GM21825 (cell line): ENCODE measurements at regions not wholly inside any gene's neighbourhood (a gene's known extent, or its start where the extent isn't known, plus 50 kb on each side); places are given as distances from the start of the nearest gene placed in this dataset.

ENCODE experiments used
- ATAC-seq: cut with Tn5 transposase; IDR thresholded peaks from one replicate; pipeline ENCODE4 v1.9.1; 2021; ENCODE audit warnings: mild to moderate bottlenecking, moderate library complexity; ENCODE audit not compliant: unreplicated experiment

GRCh38 chr4:34615315-34615714 is 1629.0 kb downstream of the ARAP2 start:
- ATAC-seq = no peak

DNA sequence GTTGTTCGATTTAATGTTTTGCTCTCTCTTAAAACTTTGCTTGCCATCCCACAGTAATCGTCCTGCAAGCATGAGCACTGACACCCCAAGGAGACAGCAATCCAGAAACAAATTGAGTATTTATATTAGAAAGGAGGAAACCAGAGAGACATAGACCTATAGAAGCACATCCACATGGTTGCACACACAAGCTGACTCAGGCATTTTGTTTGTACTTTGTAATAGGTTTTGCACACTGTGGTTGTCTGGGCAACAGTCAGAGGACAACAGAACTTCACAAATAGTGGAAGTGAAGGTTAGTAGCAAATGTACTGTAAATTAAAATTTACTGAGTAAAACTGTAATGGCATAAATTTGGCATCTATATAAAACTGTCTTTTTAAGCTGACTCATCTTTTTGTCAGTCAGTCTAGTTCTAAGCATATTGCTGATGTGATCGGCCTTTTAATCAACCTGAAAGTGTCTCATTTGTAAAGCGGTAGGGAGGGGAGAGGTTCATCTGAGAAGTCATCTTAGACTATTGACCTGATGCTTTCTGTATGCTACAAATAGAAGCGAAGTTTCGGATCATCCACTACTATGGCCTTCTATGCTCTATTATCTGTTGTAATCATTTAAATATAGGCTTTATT is 1624.7 kb downstream of the ARAP2 start:
- ATAC-seq = no peak

- ATAC-seq = no peak
Observed at GRCh38 chr4:34628471-34628870, 1615.8 kb downstream of the ARAP2 start.

DNA sequence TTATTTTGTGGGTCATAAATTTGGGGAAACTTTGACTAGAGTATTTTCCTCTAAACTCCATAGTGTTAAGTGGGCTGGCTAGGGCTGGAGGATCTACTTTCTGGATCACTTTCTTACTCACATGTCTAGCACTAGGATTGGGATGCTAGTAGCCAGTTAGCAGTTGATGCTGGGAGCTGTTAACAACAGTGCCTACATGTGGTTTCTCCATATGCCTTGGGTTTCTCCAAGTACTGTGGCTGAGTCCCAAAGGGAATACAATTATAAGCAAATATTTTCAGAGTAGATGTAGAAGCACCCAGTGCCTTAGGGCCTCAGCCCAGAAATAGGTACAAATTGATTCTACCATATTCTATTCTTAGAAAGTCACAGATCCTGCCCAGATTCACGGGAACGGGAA is 1614.9 kb downstream of the ARAP2 start:
- ATAC-seq = no peak

- no peak for ATAC-seq
Observed at GRCh38 chr4:34633241-34633640, 1611.1 kb downstream of the ARAP2 start.

DNA sequence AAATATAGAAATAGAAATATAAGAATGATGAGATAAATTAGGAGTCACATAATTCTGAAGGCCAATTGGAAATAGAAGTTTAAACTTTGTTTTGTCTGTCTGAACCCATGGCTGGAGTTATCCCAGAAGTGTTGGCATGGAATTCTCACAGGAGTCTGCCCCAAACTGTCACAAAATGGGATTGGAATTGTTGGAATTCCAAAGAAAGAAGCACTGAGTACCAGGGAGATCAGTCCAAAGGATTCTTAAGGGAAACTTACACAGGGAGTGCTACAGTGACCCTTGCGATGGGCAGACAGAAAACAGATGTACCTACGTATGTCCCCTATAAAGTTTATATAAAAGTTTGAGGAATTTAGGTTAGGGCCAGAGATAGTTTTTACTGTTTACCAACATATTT is 1607.7 kb downstream of the ARAP2 start:
- no peak for ATAC-seq

GRCh38 chr4:34643476-34643875 is 1600.8 kb downstream of the ARAP2 start:
- no peak for ATAC-seq

GRCh38 chr4:34644579-34645115 is 1599.7 kb downstream of the ARAP2 start:
- ATAC-seq = no peak

DNA sequence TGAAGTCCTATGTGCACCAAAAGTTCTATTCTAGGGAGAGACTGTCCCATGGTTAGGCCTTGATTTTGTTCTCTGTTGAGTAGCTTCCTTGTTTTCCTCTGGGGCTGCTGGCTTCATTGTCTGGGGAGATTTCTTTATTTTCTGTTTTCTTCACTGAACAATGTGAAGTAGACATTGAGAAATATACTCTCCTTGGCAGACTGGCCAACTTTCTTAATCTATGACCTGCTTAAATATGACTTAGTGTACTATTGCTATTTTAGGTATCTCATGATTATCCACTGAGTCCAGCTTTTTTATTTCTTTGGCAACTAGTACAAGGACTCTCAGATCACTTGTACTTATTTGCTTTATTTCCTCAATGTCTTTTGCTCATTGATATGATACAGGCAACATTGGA is 1594.6 kb downstream of the ARAP2 start:
- ATAC-seq = no peak

GRCh38 chr4:34664051-34664450 is 1580.3 kb downstream of the ARAP2 start:
- ATAC-seq = no peak

DNA sequence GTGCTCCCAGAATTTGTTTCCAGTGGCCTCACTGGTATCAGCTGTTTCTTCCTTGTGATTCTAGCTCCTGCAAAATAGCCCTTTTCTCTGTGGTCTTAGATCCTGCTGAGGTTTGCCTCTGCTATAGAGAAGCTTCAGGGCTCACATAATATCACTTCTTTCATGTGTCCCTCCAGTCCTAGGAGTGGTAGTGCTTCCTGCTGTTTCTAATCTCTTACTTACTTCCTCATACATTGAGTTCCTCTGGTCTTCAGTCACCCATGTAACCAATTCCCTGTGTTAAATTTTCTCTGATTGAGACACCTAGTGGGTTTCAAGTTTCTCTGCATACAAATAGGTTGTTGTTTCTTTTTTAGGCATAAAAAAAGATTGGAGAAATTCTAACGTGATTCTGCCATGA is 1567.9 kb downstream of the ARAP2 start:
- no peak for ATAC-seq

DNA sequence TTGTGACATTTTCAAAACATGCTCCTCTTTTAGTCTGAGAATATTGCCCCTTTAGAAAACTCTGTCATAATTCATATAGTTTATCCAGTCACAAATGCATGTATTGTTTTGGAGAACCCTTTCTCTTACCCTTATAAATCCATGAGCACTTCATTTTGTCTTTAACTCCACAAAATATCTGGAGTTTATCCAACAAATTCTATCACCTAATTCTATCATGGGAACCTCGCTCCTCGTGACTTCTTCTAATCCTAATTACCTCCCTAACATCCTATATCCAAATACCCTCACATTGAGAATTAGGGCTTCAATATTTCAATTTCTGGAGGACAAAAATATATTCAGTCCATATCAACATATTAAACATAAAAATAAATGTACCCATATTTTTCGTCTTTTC is 1565.9 kb downstream of the ARAP2 start:
- no peak for ATAC-seq

DNA sequence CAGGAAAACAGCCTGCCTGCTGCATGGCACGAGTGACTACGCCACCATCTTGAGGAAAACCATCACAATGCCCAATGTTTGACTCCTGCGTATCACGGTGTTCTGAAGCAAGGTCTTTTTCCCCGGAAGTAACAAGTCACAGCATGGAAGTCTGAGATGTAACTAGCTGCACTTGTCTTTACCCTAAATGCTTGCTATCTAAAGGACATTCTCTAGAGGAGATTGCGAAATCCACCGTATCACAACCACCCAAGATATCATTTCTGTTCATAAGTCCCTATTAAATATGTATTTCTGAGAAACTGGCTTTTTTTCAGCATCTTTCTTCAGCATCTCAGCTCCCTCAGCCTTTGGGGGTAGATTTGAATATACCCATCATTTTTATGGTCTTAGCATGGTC is 1565.1 kb downstream of the ARAP2 start:
- no peak for ATAC-seq

DNA sequence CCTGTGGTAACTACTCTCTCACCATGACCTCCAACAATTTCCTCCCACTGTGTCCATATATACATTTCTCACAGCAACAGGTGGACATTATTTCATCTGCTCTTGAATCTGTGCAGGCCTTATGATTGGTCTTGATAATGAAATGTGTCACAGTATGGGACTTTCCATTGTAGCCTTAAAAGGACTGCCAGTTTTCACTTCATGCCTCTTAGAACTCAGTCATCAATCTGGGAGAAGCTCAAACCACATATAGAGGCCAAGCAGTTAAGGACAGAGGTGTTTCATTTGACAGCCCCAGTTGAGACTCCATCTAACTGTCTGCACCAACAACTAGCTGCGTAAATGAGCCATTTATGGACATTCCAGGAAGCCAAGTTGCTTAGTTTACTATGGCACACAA is 1534.8 kb downstream of the ARAP2 start:
- no peak for ATAC-seq

DNA sequence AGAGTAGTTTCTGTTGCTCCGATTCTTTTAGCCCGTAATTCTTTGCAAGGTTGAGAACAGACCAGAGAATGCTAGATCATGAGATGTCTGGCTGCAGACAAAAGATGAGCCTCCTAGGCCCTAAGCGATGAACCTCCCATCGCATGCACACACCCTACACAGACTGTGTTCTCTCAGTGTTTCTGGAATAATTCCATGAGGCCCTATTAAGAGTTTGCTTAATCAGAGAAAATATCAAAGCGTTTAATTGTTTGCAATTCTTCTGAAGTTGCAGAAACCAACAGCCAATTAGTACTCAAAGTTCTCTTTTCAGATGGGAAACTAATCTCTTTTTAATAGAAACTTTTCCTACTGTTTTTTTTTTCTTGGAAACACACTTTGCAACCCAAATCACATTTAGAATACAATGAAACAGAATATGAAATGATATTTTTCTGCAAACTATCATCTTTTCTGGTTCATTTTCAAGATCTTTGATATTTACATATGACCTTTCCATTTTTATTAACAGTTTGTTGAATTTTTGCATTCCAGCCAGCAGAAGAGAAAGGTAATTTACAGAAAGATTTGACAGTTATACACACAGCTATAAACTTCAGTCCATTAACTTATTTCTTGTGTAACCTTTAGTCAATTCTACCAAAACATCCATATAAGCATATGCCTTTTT is 1525.6 kb downstream of the ARAP2 start:
- no peak for ATAC-seq

DNA sequence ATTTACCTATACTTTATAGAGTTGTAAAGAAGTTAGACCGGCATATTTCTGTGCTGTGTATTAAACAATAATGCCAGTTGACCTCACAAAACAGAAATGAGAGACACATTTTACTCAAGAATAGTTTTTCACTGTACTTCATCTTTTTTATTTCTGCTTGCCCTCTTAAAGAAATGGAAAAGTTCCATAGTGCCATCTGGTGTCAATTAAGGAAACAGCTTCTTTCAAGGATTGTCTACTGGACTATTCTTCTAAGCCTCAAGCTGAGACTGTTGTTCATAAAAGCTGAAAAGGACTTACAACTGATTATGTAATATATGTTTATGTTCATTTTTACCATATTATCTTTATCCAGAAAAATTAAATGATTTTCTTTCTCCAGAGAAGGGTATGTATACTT is 1523.7 kb downstream of the ARAP2 start:
- ATAC-seq = no peak

- no peak for ATAC-seq
Observed at GRCh38 chr4:34721835-34722234, 1522.5 kb downstream of the ARAP2 start.

DNA sequence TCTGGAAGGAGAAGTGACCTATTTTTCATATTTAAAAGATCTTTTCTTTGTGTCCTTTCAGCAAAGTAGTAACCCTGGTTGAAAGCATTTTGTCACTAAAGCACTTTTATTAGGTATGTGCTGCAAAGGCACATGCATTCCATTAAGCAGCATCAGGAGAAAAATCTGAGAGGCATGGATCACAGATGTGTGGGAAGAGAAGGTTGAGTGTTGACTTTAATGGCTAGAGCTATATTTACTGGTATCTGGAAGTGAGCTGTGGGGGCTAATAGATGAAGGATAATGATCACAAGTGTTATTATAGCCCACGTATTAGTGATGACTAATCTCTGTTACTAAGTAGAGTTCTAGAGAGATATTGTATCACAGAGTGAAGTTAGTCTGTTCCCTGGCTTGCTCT is 1520.7 kb downstream of the ARAP2 start:
- ATAC-seq = no peak

DNA sequence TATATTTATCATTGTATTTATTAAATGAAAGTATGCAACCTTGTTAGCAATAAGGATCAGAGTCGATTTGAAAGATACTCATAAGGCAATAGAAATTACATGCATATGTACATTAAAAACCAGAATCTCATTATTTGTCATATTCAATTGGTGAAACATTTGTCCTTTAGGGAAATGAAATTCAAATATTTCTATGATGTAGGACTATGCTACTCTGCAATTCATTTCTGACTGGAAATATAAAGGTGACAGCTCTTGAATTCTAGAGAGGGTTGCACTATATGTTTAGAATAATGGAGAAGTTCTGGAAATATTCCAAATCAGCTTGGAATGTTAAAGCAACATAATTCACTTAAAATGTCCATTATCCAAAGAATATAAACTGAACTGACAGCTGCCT is 1519.8 kb downstream of the ARAP2 start:
- no peak for ATAC-seq

- ATAC-seq = no peak
Observed at GRCh38 chr4:34731070-34731469, 1513.2 kb downstream of the ARAP2 start.

DNA sequence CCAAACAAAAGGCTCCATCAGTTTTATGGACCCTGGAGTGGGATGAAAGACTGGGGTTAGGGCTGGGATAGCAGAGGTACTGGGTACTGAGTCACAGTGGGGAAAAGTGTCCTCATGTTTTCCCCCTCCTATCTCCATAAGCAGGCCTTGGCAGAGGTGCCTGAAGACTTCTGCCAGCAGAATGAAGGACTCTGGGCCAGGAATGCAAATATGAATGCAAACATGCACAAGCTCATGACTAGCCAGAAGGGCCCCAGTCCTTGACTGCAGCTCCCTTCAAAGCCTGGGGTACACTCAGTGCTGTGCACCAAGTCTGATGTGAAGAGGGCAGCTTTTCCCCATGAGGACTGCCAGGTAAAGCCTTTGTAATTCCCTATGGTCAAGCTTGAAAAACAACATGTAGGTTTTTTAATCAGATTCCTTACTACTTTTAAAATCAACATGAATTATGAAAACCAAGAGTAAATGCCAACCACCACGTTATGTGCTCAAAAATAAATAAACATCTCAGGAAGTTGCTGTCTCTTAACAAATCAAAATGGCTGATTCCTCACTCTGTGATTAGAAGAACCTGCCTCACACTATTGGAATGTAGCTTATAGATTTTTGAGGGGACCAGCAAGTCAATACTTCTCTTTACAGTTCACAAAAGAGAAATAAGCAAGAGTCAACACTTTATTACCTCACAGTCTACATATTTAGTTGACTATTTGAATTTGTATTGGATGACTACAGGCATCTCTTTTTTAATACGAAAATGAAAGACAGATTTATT is 1512.0 kb downstream of the ARAP2 start:
- no peak for ATAC-seq
